ENCODE measurements at regions not wholly inside any gene's neighbourhood (a gene's known extent, or its start where the extent isn't known, plus 50 kb on each side); places are given as distances from the start of the nearest gene placed in this dataset.

DNA sequence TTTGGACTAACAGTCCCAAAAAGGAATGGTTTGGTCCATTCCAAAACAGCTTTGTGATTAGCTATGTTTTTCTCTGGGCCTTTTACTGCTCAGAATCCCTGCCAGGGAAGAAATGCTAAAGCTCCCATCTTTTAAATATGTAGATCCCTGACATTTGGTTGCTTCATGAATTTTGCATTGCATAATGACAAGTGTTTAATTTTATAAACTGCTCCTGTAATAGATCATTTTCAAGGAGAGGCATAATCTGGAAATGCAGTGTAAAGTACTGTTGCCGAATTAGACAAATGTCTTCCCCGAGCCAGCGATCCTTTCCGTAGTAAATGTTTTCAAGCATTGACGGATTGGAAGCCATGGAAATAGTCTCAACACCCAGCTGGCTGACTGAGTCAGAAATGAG lies 291.3 kb upstream of the PRKD1 start:
- H3K36me3 ChIP-seq, result no peaks in the 10 kb centered on the region
- H3K27me3 ChIP-seq, result no peaks in the 10 kb centered on the region
- TF ChIP-seq, protein P1, sequence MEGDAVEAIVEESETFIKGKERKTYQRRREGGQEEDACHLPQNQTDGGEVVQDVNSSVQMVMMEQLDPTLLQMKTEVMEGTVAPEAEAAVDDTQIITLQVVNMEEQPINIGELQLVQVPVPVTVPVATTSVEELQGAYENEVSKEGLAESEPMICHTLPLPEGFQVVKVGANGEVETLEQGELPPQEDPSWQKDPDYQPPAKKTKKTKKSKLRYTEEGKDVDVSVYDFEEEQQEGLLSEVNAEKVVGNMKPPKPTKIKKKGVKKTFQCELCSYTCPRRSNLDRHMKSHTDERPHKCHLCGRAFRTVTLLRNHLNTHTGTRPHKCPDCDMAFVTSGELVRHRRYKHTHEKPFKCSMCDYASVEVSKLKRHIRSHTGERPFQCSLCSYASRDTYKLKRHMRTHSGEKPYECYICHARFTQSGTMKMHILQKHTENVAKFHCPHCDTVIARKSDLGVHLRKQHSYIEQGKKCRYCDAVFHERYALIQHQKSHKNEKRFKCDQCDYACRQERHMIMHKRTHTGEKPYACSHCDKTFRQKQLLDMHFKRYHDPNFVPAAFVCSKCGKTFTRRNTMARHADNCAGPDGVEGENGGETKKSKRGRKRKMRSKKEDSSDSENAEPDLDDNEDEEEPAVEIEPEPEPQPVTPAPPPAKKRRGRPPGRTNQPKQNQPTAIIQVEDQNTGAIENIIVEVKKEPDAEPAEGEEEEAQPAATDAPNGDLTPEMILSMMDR (IDR thresholded peaks at IDR 0.05; ENCODE audit: low read depth, low read length), result no peak
- DNase-seq (ENCODE audit: low read depth in 1 of 2, low spot score in 1 of 2), result no peak
- H3K4me3 ChIP-seq, result no peak overlapping the region
- H3K27ac ChIP-seq, result no peak overlapping the region
- no peaks in the 10 kb centered on the region for H3K4me1 ChIP-seq (ENCODE audit: low read depth)
- no peaks in the 10 kb centered on the region for H3K9me3 ChIP-seq (ENCODE audit: low read depth)

DNA sequence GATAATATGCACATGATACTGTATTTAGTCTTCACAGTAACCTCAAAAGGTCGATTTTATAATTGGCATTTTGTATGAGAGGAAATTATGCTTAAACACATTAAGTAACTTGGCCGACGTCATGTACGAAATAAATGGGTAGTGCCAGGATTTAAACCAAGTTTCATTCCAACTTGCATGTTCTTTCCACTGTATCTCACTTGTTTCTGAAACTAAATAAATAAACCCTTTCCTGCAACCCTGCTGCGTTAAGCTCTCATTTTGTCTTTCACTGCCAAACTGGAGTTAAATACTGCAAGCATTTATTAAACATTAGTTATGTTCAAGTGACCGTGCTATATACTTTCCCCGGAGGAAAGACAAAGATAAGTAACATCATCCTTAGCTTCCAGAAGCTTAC lies 293.9 kb upstream of the PRKD1 start:
- Histone ChIP-seq H3K36me3 (no peaks in the 10 kb centered on the region), H3K27ac (no peak overlapping the region), H3K27me3 (no peaks in the 10 kb centered on the region), H3K9me3 (ENCODE audit: low read depth) (no peaks in the 10 kb centered on the region), H3K4me1 (ENCODE audit: low read depth) (no peaks in the 10 kb centered on the region), H3K4me3 (no peak overlapping the region)
- DNase-seq (ENCODE audit: low read depth in 1 of 2, low spot score in 1 of 2), result no peak
- TF ChIP-seq, protein P1 (IDR thresholded peaks at IDR 0.05; ENCODE audit: low read depth, low read length), result no peak

DNA sequence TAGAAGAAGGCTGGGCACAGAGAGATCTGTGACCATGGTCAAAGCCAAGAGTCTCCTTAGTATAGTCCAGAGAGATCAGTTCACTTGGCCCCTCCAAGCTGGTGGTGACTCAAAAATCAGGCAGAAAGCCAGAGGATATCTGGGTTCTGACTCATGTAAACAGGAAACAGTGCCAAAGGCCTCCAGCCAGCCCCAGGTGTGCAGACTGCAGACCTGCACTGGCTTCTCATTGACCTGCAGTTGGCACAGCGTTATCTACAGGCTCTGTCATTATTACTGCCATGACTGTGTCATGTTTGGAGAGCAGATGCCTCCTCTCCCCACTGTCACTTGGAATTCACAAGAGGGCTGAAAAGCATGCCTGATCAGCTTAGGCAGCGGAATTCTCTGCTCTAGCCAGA lies 295.7 kb upstream of the PRKD1 start:
- TF ChIP-seq, protein P1 (IDR thresholded peaks at IDR 0.05; ENCODE audit: low read depth, low read length), result no peak
- Histone ChIP-seq H3K27me3 (no peaks in the 10 kb centered on the region), H3K27ac (no peak overlapping the region)

DNA sequence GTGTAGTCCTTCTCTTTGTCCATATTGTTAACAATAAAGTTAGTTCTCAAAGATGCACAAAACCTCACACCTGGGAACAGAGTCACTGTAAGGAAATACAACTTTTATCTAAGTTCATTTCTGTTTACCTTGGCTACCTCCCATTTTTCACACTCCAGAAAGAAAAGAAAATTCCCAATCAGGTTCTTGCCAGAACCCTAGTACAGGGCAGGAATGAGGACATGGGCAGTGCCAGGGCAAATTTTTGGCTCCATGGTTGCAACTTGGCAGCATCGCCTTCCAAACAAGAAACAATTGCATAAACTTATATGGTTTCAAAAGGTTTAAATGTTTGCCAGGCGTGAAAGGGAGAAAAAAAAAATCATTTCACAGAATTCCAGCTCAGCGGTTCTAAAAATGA lies 296.3 kb upstream of the PRKD1 start:
- peak in 1 of 2 donors; percentile 36 for DNase-seq (ENCODE audit: low read depth in 1 of 2, low spot score in 1 of 2)
- H3K36me3 ChIP-seq, result no peaks in the 10 kb centered on the region
- TF ChIP-seq, protein P1 (IDR thresholded peaks at IDR 0.05; ENCODE audit: low read depth, low read length), result no peak
- no peak overlapping the region for H3K4me3 ChIP-seq
- no peaks in the 10 kb centered on the region for H3K27me3 ChIP-seq
- no peaks in the 10 kb centered on the region for H3K9me3 ChIP-seq (ENCODE audit: low read depth)
- no peak overlapping the region for H3K27ac ChIP-seq
- no peaks in the 10 kb centered on the region for H3K4me1 ChIP-seq (ENCODE audit: low read depth)

More for the DNA sequence above, 295.7 kb upstream of the PRKD1 start:
- Histone ChIP-seq H3K36me3 (no peaks in the 10 kb centered on the region), H3K9me3 (ENCODE audit: low read depth) (no peaks in the 10 kb centered on the region), H3K4me1 (ENCODE audit: low read depth) (no peaks in the 10 kb centered on the region), H3K4me3 (no peak overlapping the region)
- peak in 1 of 2 donors; percentile 90 for DNase-seq (ENCODE audit: low read depth in 1 of 2, low spot score in 1 of 2)

DNA sequence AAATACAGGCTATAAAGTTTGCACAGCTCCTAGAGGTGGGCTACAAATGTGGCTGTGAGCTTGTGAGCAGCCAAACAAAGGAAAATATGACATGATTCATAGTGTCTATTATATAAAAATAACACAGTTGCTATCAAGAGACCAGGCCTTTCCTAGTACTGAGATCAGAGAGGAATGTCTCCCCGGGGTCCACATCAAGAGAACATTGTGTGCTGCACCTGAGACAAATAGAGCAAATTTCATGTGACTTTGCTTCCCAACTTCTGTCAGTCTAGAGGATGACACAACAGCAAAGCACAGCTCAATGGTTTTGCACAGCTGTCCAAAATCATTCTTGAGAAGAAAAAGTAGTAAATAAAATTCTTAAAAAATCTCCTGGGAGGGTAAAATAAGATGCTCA lies 297.5 kb upstream of the PRKD1 start:
- Histone ChIP-seq H3K36me3 (no peaks in the 10 kb centered on the region), H3K27ac (no peak overlapping the region), H3K9me3 (ENCODE audit: low read depth) (no peaks in the 10 kb centered on the region), H3K4me1 (ENCODE audit: low read depth) (no peaks in the 10 kb centered on the region), H3K27me3 (no peaks in the 10 kb centered on the region), H3K4me3 (no peak overlapping the region)
- TF ChIP-seq, protein P1 (IDR thresholded peaks at IDR 0.05; ENCODE audit: low read depth, low read length), result no peak
- peak in 1 of 2 donors; percentile 8 for DNase-seq (ENCODE audit: low read depth in 1 of 2, low spot score in 1 of 2)

DNA sequence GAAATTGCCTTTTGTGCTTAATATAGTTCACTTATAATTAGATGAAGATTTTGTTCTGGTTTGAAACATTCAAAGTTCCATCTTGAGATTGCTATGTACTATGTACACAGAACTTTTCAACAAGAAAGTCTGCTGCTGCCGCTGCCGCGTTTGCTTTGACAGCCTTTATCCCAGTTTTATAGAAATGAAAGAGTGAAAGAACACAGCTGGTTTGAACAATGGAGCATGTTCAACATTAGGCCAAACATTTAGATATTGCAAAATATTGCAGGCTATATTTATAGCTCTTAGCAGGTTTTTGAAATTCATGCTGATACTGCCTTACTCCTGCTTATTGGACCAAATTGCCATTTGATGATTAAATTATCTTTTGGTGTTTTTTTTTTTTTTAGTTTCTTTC lies 299.8 kb upstream of the PRKD1 start:
- Histone ChIP-seq H3K27ac (no peak overlapping the region), H3K4me3 (no peak overlapping the region), H3K4me1 (ENCODE audit: low read depth) (no peaks in the 10 kb centered on the region), H3K27me3 (no peaks in the 10 kb centered on the region), H3K9me3 (ENCODE audit: low read depth) (no peaks in the 10 kb centered on the region), H3K36me3 (no peaks in the 10 kb centered on the region)
- TF ChIP-seq, protein P1 (IDR thresholded peaks at IDR 0.05; ENCODE audit: low read depth, low read length), result no peak
- DNase-seq (ENCODE audit: low read depth in 1 of 2, low spot score in 1 of 2), result peak in 1 of 2 donors; percentile 86
